ENCODE measurements at regions not wholly inside any gene's neighbourhood (a gene's known extent, or its start where the extent isn't known, plus 50 kb on each side); places are given as distances from the start of the nearest gene placed in this dataset.

- no peak for TF ChIP-seq DPF2 (IDR thresholded peaks at IDR 0.05)
- TF ChIP-seq E4F1 (IDR thresholded peaks at IDR 0.05; ENCODE audit: borderline replicate concordance, partially characterized antibody) = no peak
- no peak for TF ChIP-seq EP300 (IDR thresholded peaks at IDR 0.05; ENCODE audit: borderline replicate concordance in 1 of 2, control insufficient read depth in 1 of 2, low read depth in 2 of 2, low read length in 2 of 2)
Measured at GRCh38 chr7:140263277-140263676, 86.5 kb upstream of the KDM7A start (continued).

GRCh38 chr7:140262242-140262903 lies 85.6 kb upstream of the KDM7A start:
- in situ Hi-C loops (cut with MboI) = no loop called here
- no peak overlapping the region for H3K27ac ChIP-seq (ENCODE audit: control insufficient read depth, insufficient read depth)
- FAIRE-seq (no peak), ATAC-seq (no peak), DNase-seq (ENCODE audit: low read depth, low spot score) (no peak)
- H3K27me3 ChIP-seq (replicated peaks in 1 of 2; ENCODE audit: control insufficient read depth in 2 of 2, insufficient read depth in 2 of 2, low read length in 1 of 2) = no peaks in the 10 kb centered on the region
- no peaks in the 10 kb centered on the region for H3K36me3 ChIP-seq (ENCODE audit: control insufficient read depth in 2 of 2, insufficient read depth in 2 of 2, low read length in 1 of 2)
- H2AFZ ChIP-seq (ENCODE audit: control insufficient read depth, low read depth, low read length) = no peak overlapping the region
- no peaks in the 10 kb centered on the region for H3K4me1 ChIP-seq (ENCODE audit: control insufficient read depth, insufficient read depth, low read length)
- RAD21 ChIA-PET (ENCODE audit: unreplicated experiment) = no interaction called here
- no peak overlapping the region for H3K4me3 ChIP-seq
- H3K9ac ChIP-seq (ENCODE audit: control insufficient read depth, insufficient read depth, low read length) = no peak overlapping the region
- no peak overlapping the region for H3K4me2 ChIP-seq (ENCODE audit: control insufficient read depth, insufficient read depth)
- SMC1A ChIA-PET (ENCODE audit: uncharacterized antibody, unreplicated experiment) = no interaction called here
- intact Hi-C loops (cut with micrococcal nuclease; ENCODE audit: unreplicated experiment) = no loop called here
- H3K79me2 ChIP-seq (ENCODE audit: control insufficient read depth, insufficient read depth, low read length) = no peaks in the 10 kb centered on the region
- POLR2A ChIA-PET = no interaction called here
- H4K20me1 ChIP-seq (ENCODE audit: control insufficient read depth, insufficient read depth) = no peaks in the 10 kb centered on the region
- WGBS (ENCODE audit: insufficient coverage, insufficient replicate concordance, low lambda C conversion rate, missing lambda C conversion rate) = 61% methylated on average over 6 of the region's 6 CpGs
- no peaks in the 10 kb centered on the region; the same call in 2 of the 3 replicates for H3K9me3 ChIP-seq (replicated peaks; ENCODE audit: control insufficient read depth, insufficient read depth, low read length)
- BruUV-seq (replicated peaks) = no TSS peak
- TF ChIP-seq JUNB (IDR thresholded peaks at IDR 0.05) (no peak), ZBTB4 (CRISPR knock-in tag; IDR thresholded peaks at IDR 0.05) (no peak), ETV6 (conservative IDR thresholded peaks at IDR 0.05 in 1 of 2, IDR thresholded peaks at IDR 0.05 in 1 of 2; ENCODE audit: borderline replicate concordance in 1 of 2, low read depth in 1 of 2) (no peak), KDM1A (IDR thresholded peaks at IDR 0.05; ENCODE audit: borderline replicate concordance) (no peak), ZNF592 (IDR thresholded peaks at IDR 0.05) (no peak), NR2C2 (IDR thresholded peaks at IDR 0.05; ENCODE audit: borderline replicate concordance, control insufficient read depth, insufficient read length, low read depth) (no peak), MEF2A (IDR thresholded peaks at IDR 0.05; ENCODE audit: insufficient read depth, low read depth, low read length) (no peak), HDAC2 (IDR thresholded peaks at IDR 0.05) (no peak)
- CTCF ChIA-PET = no interaction called here

Data from GM12878 (cell line).